ENCODE measurements at regions not wholly inside any gene's neighbourhood (a gene's known extent, or its start where the extent isn't known, plus 50 kb on each side); places are given as distances from the start of the nearest gene placed in this dataset.

DNA sequence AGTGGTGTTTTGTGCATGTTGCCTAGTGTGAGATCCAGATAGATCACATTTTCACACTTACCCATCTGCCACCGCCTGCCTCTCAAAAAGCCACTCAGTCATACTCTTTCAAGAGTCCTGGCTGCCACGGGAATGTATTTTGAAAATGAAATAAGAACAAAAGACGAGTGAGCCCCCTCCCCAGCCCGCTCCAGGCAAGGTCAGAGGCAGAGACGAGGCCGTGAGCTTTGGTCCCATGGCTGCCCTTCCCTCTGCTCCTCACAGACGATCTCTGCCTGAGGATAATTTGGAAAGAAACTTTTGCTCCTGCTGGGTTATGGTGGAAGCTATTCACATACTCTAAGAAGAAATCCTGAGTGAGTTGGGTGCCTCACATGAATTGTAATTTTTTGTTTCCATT, 924.3 kb downstream of the BCL11B start:
- Histone ChIP-seq H3K4me1 (no peaks in the 10 kb centered on the region), H3K27ac (no peak overlapping the region), H3K4me3 (no peak overlapping the region), H3K36me3 (no peaks in the 10 kb centered on the region), H3K9me3 (no peaks in the 10 kb centered on the region), H3K27me3 (no peaks in the 10 kb centered on the region)
- DNase-seq (ENCODE audit: low spot score in 2 of 2), result no peak
- TF ChIP-seq EP300 (IDR thresholded peaks at IDR 0.05) (no peak), POLR2AphosphoS5 (IDR thresholded peaks at IDR 0.05) (no peak), POLR2A (IDR thresholded peaks at IDR 0.05) (no peak)
- TF ChIP-seq, protein P1, sequence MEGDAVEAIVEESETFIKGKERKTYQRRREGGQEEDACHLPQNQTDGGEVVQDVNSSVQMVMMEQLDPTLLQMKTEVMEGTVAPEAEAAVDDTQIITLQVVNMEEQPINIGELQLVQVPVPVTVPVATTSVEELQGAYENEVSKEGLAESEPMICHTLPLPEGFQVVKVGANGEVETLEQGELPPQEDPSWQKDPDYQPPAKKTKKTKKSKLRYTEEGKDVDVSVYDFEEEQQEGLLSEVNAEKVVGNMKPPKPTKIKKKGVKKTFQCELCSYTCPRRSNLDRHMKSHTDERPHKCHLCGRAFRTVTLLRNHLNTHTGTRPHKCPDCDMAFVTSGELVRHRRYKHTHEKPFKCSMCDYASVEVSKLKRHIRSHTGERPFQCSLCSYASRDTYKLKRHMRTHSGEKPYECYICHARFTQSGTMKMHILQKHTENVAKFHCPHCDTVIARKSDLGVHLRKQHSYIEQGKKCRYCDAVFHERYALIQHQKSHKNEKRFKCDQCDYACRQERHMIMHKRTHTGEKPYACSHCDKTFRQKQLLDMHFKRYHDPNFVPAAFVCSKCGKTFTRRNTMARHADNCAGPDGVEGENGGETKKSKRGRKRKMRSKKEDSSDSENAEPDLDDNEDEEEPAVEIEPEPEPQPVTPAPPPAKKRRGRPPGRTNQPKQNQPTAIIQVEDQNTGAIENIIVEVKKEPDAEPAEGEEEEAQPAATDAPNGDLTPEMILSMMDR (IDR thresholded peaks at IDR 0.05), result no peak
- WGBS, result 84% methylated on average over 7 of the region's 7 CpGs

DNA sequence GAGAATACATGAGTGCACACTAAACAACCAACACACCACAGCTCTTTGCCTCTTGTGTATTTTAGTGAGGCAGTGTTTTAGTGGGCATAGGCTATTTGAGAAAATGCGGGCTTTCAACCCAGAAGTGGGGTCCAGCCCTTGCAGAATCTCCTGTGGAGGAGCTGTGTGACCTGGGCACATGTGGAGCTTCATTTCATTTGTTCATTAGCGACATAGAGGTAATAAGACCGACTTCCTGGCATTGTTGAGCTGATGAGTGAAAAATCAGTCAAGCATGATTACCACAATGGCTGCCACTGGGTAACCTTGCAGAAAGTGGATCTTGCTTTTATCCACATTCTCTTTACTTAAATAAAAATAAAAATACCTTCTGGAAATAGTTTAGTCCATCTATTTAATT, 923.5 kb downstream of the BCL11B start:
- Histone ChIP-seq H3K4me1 (no peaks in the 10 kb centered on the region), H3K36me3 (no peaks in the 10 kb centered on the region), H3K27ac (no peak overlapping the region), H3K4me3 (no peak overlapping the region), H3K9me3 (no peaks in the 10 kb centered on the region), H3K27me3 (no peaks in the 10 kb centered on the region)
- 89% methylated on average over 3 of the region's 3 CpGs for WGBS
- TF ChIP-seq, protein P1 (IDR thresholded peaks at IDR 0.05), result no peak
- TF ChIP-seq EP300 (IDR thresholded peaks at IDR 0.05), result no peak
- no peak for TF ChIP-seq POLR2A (IDR thresholded peaks at IDR 0.05)
- TF ChIP-seq POLR2AphosphoS5 (IDR thresholded peaks at IDR 0.05), result no peak
- DNase-seq (ENCODE audit: low spot score in 2 of 2), result no peak

DNA sequence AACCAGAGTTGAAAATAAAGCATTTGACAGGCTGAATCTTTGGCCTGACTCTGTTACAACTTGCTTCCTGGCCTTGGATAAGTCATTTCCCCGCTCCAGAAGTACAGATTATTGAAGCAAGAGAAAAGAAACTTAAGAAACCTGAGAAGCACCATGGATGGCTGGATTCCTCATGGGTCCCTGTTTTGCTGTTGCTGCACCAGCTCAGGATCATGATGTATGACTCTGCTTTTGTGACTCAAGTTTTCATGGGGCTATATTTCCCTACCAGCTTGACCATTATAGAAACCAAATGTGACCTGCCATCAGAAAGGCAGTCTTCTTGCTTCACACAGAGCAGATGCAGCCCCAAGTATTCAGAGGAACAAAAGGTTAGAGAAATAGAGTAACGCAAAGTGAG, 921.8 kb downstream of the BCL11B start:
- H3K4me1 ChIP-seq, result no peaks in the 10 kb centered on the region
- DNase-seq (ENCODE audit: low spot score in 2 of 2), result no peak
- no peak for TF ChIP-seq POLR2AphosphoS5 (IDR thresholded peaks at IDR 0.05)
- TF ChIP-seq EP300 (IDR thresholded peaks at IDR 0.05), result no peak
- no peak for TF ChIP-seq POLR2A (IDR thresholded peaks at IDR 0.05)
- TF ChIP-seq, protein P1 (IDR thresholded peaks at IDR 0.05), result no peak
- H3K9me3 ChIP-seq, result no peaks in the 10 kb centered on the region
- no peaks in the 10 kb centered on the region for H3K27me3 ChIP-seq
- H3K4me3 ChIP-seq, result no peak overlapping the region
- H3K27ac ChIP-seq, result no peak overlapping the region
- WGBS, result 93% methylated on average over 2 of the region's 2 CpGs
- H3K36me3 ChIP-seq, result no peaks in the 10 kb centered on the region

DNA sequence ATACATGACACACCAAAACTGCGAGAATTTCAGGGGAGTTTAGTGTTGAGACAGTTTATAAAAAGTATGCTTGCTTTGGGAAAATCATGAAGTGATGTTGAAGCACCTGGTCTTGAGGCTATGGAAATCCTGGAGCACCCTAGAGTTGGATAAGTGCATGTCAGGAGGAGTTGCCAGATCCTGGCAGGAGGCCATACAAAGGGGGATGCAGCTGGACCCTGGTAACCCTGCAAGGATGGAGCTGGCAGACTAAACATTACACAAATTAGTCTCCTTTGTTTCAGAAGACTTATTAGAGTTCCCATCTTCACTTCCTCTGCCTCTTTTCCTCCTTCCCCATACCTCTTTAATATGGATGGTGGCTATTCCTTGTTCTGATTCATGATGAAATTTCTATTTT, 907.0 kb downstream of the BCL11B start:
- TF ChIP-seq, protein P1 (IDR thresholded peaks at IDR 0.05), result no peak
- TF ChIP-seq POLR2AphosphoS5 (IDR thresholded peaks at IDR 0.05), result no peak
- no peak for TF ChIP-seq POLR2A (IDR thresholded peaks at IDR 0.05)
- TF ChIP-seq EP300 (IDR thresholded peaks at IDR 0.05), result no peak
- Histone ChIP-seq H3K27ac (no peak overlapping the region), H3K36me3 (no peaks in the 10 kb centered on the region), H3K27me3 (no peaks in the 10 kb centered on the region), H3K9me3 (no peaks in the 10 kb centered on the region), H3K4me3 (no peak overlapping the region), H3K4me1 (peaks cover 15% of the 10 kb centered on the region)
- 89% methylated on average over 1 of the region's 1 CpG for WGBS
- no peak for DNase-seq (ENCODE audit: low spot score in 2 of 2)

DNA sequence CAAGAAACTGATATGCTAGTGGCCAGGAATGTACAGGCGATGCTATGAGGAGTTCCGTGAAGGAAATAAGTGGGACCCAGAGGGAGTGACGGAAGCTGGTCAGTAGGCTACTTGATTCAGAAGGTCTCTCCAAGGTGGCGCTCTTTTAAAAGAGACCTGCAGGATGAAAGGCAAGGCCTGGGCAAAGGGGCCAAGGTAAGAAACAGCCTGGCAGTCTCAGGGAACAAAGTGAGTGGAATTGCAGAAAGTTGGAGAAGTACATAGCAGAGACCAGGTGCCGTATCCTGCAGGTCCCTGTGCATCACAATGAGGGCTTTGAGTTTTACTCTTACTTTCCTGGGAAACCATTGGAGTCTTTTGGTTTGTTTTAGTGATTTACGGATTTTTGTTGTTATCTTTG, 905.6 kb downstream of the BCL11B start:
- no peaks in the 10 kb centered on the region for H3K9me3 ChIP-seq
- no peak overlapping the region for H3K27ac ChIP-seq
- H3K27me3 ChIP-seq, result no peaks in the 10 kb centered on the region
- DNase-seq (ENCODE audit: low spot score in 2 of 2), result no peak
- H3K4me1 ChIP-seq, result peaks cover 27% of the 10 kb centered on the region
- TF ChIP-seq POLR2A (IDR thresholded peaks at IDR 0.05) (no peak), EP300 (IDR thresholded peaks at IDR 0.05) (no peak), POLR2AphosphoS5 (IDR thresholded peaks at IDR 0.05) (no peak)
- TF ChIP-seq, protein P1 (IDR thresholded peaks at IDR 0.05), result no peak
- no peaks in the 10 kb centered on the region for H3K36me3 ChIP-seq
- no peak overlapping the region for H3K4me3 ChIP-seq
- WGBS, result 92% methylated on average over 6 of the region's 6 CpGs

Measured in suprapubic skin (tissue), 4 donors.